NCI-H146 (cell line): ENCODE measurements at regions not wholly inside any gene's neighbourhood (a gene's known extent, or its start where the extent isn't known, plus 50 kb on each side); places are given as distances from the start of the nearest gene placed in this dataset.
"Not testable (repeated sequence)": the region's sequence is repeated elsewhere in the genome, so short reads cannot be mapped to it uniquely, and the experiment has no call there.

ENCODE experiments used
- DNase-seq: peaks from one replicate; lab custom pipeline; 2025; lab: John Stamatoyannopoulos, UW

DNA sequence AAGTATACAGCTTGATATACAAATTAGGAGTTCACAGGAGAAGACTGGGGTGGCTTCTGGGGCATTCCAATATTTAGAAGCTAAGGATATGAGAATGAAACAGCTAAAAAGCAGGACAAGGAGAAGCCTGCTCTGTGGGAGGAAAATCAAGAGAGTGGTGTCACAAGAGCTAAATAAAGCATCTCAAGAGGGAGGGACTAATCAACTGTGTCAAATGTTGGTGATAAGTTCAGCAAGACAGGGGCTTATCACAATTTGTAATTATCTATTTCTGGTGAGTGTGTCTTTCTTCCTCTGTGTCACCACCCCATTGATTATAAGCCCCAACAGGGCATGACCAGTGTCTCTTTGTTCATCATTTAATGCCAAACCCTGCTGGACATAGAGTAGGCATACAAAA lies 295.8 kb upstream of the DUSP10 start:
- DNase-seq: no peak

DNA sequence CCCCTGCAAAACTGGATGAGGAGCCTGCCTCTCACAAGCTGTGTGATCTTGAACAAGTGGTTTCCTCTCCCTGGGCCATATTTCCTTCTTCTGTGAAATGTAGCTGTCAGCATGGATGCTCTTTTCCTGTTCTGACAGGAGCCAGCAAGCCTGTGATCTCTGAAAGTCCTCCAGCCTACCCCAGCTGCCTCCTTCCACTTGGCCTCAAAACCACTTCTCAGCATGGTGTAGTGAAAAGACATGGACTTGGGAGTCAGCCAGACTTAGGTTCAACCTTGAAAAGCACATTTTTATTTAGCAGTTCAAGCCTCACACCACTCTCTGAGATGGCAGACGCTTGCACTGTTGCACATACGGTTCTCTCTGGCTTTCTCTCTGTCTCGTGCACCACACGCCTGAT lies 292.9 kb upstream of the DUSP10 start:
- DNase-seq: no peak

DNA sequence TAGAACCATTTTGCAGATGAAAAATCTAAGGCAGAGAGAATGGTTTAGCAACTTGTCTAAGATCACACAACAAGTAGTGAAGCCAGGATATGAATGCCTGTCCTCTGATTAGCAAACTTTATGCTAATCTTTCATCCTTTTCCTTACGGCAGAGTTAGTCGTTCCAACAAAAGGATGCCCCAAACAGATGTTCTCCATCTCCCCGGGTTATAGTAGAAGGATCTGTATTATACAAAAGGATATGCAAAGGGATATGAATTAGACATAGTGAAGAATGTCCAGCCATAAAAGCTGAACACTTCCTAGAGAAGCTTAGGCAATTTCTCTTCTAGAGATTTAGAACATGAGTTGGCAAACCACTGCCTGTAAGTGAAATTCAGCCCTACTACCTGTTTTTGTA lies 291.6 kb upstream of the DUSP10 start:
- DNase-seq: no peak

DNA sequence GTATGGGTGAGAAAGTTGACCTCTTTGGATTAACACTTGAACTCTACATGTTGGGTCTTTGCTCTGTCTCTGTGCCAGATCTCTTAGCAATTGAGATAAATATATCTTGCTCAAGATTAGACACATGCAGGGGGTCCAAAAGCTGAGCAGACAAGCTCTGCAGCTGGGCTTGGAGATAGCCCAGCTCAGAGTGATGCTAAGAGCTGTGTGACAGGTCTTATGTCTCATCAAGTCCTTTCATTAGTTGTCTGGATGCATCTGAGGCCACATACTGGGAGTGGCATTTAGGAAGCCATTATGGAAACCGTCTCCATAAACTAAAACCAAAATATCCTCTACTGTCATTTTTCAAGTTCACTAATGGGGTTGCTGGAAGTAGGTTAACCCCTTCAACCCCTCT lies 289.4 kb upstream of the DUSP10 start:
- no peak for DNase-seq

DNA sequence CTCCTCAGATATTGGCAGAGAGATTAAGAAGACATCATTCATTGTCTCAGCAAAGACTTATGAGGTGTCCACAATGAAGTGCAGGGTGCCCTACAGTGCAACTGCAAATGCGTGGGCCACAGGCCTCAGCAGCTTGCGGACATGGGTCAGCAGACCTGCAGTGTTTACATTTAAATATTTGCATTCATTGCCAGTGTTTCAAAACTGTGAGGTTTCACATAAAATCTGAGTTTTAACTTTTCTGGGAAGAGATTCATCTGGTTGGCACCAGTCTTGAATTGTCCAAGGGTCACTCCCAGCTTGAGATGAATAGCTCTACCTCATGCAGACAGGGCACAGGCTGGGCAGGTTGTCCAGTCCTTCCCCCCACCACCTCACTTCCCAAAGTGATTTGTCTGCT lies 286.8 kb upstream of the DUSP10 start:
- DNase-seq: no peak

DNA sequence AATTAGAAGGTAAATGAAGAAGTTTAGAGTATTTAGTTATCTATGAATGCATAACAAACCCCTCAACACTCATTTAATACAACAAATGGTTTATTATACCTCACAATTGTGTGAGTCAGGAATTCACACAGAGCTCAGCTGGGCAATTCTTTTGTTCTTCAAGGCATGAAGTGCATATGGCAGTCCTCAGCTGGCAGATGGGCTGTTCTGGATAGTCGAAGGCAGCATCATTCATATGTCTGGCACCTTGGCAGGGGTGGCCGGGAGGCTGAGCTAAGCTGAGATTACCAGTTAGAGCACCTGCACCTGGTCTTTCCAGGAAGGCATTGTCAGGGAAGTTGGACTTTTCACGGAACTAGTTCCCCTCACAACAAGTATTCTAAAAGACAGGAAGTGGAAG lies 286.2 kb upstream of the DUSP10 start:
- DNase-seq: no peak

DNA sequence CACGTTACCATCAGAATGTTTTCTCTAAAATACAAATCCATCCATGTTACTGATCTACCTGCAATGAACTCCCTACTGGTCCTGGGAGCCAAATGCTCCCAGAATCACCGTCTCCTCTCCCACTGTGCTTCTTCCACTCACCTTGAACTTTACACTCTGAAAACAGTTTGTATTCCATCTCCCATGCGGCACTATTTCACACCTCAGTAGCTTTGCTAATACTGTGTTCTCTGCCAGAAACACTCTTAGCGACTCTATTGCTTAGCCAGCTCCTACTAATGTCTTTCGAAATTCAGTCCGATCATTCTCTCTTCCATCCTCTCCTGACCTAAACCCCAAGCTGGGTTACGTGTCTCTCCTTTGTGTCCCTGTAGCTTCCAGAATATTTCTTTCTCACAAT lies 284.4 kb upstream of the DUSP10 start:
- no peak for DNase-seq

DNA sequence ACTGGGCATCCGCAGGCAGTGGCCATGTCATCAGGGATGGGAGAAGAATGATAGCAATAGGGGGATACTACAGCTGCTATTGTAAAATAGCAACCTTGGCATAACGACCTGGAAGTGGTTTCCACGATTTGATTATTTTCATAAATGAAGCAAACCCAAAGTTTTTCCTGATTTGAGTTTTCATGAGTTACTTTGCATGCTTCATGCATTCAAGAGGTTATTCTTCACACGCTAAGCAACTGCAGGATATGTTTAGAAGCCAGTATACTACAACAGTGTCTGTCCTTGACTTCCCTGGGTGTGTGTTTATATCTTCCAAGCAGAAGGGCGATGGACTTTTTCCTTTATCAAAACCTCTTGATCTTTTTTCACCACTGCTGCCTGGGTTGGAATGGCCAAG lies 281.1 kb upstream of the DUSP10 start:
- no peak for DNase-seq

DNA sequence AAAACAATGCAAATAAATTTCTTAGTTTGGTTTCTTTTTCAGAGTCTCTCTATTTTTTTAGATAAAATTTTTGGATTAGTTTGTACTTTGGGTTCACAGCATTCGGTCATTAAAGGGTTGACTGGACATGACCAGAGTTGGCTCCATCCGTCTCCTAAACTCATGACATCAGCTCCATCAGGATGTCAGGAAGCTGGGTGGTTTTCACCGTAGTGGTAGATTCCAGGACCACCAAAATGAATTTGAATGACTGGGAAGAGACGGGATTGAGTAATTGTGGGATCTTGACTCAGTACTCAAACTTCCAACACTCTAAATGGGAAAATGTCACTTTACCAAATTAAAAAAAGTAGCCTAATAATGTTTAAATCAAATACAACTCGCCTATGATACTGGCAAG lies 279.2 kb upstream of the DUSP10 start:
- no peak for DNase-seq

DNA sequence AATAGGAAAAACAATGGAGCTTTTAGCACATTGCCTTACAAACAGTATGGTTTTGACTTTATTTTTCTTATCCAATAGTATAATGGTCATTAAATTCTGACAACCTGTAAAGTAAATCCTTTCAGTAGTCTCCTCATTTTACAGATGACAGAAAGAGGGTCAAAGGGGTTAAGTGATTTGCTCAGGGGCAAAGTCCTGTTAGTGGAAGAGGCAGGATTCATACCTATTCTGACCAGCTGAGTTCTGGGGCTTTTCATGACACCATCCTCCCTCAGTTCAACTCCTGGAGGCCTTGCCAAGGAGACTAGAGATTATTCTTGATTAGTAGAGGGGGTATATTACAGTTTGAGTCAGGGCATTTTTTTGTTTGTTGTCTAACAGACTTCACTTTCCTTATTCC lies 278.7 kb upstream of the DUSP10 start:
- DNase-seq: no peak

DNA sequence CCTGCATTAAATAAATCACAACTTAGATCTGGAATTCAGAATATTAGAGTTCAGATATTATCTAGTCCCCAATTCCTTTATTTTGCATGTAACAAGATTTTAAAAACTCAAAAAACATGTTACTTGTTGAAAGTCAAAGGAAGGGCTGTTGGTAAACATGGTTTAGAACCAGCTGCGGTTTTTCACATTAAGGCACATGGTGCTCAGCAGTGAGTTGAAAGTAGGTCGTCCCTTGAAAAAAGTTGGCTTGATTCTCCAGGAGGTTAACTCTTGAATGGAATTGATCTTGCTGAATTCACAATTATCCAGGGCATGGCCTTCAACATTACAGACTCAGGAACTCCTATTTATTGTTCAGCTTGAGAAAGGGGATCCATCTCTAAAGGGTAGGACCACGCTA lies 277.1 kb upstream of the DUSP10 start:
- no peak for DNase-seq

DNA sequence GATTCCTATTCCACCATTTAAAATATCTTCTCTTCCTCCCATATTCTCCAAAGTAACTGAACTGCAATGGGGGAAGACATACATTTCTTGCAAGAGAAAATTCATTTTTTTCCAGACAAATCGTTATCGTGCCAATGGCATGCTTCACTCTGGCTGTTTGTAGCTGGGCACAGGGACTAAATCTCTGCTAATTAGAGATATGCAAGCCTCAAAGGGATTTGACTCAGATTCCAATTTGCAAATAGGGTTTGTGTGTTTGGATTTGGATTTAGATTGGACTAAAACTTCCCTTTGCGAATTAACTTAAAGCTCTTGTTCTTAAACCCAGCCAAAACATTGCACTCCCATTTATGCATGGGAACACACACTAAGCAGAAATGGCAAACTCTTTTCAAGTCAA lies 276.2 kb upstream of the DUSP10 start:
- DNase-seq: no peak

DNA sequence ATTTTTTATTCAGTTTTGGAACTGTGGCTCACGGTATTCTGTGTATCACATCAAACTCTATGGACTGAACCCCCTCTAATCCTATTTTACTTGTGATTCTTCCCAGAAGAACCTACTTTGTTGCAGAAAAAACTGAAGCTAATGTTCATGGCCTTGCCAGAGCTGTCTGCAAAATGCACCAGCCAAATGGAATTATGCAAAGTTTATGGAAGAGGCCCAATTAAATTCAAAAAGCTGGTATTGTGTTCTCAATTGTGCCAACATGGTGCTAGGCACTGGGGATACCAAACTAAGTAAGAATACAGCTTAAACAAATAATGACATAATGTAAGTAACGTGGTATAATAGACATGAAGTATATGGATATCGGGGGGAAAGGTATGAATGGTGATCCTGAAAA lies 273.8 kb upstream of the DUSP10 start:
- DNase-seq: no peak

DNA sequence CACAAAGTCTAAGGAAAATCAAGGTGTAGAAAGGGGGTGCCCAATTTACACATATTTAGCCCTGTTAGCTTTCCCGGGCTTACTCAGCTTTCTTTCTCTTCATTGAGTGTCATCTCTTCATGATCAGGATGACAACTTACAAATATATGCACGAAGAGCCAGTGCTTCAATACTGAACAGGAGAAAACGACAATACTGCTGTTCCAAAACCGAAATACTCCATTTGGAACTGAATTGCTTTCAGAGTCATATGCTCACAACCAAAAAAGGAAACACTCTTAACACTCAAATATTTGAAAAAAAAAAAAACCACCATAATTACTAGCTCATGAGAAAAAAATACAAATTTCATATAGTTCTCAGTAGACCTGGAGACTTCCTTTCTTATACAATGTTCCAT lies 272.1 kb upstream of the DUSP10 start:
- no peak for DNase-seq

DNA sequence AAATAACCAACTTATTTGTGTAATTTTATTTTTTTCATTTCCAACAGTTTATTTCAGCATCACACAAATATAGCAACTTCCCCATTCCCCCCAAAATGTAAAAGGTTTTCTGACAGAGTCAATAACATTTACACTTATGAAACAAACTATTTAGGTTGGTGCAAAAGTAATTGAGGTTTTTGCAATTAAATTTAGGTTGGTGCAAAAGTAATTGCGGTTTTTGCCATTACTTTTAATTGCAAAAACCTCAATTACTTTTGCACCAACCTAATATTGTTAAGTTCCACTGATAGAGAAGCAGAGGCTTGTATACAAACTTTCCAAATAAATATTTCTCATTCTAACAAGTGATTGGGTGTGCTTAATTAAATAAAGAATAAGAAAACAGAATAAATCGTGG lies 270.9 kb upstream of the DUSP10 start:
- no peak for DNase-seq

DNA sequence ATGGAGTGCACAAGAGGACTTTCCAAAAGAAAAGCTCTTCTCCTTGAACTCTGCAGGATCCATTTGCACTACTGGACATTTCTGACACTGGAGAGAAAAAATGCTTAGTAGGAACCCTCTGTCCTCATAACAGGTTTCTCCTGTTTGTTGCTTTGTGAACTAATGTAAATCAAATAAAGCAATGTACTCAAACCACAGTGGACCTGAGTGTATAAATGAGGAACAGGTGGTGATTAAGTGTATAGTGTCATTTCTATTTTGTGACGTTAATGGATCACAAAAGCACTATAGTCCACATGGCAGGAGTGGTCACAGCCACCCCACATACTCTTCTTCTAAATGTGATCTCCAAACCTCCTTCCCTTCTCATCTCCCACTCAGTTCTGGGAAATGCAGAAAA lies 268.4 kb upstream of the DUSP10 start:
- no peak for DNase-seq

DNA sequence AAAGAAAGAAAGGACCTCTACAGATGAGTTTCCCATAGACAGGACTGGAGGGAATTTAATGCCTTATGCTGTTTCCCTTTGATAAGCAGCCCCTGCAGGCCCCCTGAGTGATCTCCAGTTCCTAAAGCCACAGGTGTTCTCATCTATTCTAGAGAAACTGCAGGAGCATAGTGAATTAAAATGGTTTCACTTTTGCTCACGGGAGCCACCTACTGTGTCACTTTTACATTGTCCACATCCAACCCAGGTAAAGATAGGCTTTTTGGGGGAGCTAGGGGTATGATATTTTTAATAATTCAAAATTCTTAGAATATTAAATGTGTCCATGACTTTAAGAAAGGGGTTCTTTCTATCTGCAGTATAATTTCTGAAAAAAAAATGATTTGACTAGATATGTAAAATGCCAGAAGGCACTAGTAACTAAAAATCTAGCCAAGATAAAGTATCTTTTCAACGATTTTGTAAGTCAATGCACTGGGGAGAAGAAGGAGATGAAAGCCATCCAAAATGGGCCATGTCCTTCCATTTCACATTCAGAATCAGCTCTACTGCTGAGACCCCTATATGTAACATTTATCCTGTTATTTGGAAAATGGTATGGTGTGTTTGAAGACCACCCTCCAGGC lies 267.3 kb upstream of the DUSP10 start:
- DNase-seq: peak; percentile 1

DNA sequence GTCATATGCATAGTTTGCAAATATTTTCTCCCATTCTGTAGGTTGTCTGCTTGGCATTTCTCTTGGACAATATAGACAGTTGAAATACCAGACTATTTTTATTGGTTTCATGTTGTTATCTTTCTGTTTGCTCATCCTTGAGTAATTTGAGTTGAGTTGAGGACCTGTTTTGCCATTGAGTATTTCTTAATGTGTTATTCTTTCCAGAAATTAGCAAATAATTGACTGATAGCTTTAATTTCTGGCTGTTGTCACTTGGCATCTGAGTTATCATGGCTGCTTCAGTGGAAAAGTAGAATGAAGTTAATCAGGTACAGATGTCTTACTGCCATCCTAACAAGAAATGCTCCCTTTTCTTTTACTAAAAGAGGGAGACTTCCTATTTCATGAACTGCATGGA lies 264.8 kb upstream of the DUSP10 start:
- no peak for DNase-seq

DNA sequence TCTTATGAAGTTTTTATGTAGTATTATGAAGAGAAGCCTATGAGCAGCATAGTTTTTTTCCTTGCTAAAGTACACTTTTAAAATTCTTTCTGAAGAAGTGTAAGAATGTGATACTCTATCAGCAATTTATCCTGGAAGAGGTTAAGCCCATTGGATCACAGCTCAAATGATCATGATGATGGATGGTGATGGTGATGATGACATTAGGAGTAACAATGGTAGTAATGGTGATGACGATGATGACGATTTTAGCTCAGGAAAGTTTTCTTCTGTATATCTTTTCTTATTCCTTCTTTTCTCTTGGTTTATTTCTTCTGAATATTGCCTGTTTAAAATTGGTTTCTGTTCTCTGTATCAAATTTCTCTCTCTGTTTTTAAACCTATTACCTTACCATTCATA lies 262.9 kb upstream of the DUSP10 start:
- DNase-seq: no peak

DNA sequence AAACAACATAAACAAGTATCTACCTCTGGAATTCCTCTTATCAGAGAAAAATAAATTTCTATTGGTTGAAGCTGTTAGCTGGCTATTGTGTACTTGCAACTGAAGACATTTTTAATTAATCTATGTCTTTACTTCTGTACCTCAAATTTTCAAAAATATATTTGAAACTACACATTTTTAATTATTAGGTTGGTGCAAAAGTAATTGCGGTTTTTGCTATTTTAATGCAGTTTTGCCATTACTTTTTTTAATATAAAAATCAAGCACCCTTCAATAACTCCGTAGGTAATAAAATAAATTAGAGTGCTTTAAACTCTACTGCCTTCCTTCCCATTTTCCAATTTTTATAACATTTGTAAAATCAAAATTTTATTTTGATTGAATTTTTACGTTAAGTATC lies 262.1 kb upstream of the DUSP10 start:
- DNase-seq: no peak

DNA sequence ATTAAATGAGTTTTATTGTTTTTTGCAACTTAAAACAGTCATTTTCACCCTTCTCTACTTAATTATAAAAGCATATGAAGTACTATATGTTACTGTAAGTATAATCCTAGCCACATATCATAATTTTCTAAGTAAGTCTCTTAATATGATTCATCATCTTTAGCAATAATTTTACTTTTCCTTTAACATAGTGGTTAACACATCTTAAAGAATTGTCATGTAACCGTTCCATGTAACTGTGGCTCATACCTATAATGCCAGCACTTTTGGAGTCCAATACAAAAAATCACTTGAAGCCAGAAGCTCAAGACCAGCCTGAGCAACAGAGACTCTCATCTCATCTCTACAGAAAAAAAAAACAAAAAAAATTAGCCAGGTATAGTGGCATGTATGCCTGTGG lies 260.6 kb upstream of the DUSP10 start:
- no peak for DNase-seq

DNA sequence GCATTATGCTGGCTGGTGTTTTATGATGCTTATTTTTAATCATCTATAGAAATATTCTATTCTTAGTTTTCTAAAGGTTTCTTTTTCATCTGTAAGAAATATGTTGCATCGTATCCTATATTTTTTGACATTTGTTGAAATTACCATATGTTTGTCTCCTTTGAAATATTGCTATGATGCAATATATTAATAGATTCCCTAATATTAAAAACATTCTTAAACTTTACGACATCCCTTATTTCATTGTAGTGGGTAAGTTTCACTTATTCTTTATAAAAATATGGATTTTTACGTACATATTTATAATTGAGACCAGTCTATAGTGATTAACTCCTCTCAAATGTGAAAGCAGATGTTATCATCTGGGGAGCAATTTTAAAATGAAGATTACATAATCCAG lies 258.2 kb upstream of the DUSP10 start:
- no peak for DNase-seq

DNA sequence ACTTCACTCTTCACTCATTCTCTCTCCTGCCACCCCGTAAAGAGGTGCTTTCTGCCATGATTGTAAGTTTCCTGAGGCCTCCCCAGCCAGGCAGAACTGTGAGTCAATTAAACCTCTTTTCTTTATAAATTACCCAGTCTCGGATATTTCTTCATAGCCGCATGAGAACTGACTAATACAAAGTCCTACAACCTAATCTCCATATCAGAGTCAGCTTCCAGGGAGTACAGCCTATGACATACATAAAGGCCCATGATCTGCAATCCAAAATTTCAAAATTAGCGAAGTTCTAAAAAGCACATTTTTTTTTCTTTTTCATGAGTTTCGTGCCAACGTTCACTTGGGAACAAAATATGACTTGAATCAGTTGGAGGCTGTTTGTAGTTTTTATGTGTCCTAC lies 256.9 kb upstream of the DUSP10 start:
- no peak for DNase-seq

DNA sequence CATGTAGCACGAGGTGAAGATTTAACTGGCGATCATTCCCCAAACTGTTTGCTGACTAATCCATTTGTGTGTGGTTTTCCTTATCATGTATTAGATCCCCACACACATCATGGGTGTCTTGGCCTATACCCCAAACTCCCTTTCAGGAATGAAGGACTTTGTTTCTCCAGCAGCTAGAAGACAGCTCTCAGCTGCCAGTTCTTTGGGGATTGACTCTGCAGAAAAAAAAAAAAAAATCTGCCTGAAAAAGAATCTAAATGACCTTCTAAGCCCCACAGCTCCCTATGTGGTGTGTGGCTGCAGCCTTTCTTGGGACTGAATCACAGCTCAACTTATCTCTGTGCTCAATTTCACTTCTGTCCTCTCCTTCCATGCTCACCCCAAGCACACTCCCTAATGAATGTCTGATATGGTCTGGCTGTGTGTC lies 256.3 kb upstream of the DUSP10 start:
- no peak for DNase-seq

DNA sequence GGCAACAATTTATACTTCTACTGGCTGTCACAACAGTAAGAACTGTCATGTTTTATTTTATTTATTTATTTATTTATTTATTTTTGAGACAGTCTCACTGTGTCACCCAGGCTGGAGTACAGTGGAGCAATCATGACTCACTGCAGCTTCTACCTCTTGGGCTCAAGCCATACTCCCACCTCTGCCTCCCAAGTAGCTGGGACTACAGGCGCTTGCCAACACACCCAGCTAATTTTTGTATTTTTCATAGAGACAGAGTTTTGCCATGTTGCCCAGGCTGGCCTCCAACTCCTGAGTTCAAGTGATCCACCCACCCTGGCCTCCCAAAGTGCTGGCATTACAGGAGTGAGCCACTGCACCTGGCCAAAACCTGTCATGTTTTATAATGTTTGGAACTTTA lies 255.1 kb upstream of the DUSP10 start:
- not testable (repeated sequence) for DNase-seq
